ENCODE measurements at regions not wholly inside any gene's neighbourhood (a gene's known extent, or its start where the extent isn't known, plus 50 kb on each side); places are given as distances from the start of the nearest gene placed in this dataset.

DNA sequence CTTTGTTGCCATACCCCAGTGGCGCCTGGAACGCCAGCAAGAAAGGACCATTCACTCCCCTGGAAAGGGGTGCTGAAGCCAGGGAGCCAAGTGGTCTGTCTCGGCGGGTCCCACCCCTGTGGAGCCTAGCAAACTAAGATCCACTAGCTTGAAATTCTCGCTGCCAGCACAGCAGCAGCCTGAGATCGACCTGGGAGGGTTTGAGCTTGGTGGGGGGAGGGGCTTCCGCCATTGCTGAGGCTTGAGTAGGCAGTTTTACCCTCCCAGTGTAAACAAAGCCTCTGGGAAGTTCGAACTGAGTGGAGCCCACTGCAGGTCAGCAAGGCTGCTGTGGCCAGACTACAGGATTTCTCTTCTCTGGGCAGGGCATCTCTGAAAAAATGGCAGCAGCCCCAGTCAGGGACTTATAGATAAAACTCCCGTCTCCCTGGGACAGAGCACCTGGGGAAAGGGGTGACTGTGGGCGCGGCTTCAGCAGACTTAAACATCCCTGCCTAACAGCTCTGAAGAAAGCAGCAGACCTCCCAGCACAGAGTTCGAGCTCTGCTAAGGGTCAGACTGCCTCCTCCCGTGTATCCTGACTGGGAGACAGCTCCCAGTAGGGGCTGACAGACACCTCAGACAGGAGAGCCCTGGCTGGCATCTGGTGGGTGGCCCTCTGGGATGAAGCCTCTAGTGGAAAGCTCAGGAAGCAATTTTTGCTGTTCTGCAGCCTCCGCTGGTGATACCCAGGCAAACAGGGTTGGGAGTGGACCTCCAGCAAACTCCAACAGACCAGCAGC, 281.1 kb upstream of the SP4 start:
- no peak for DNase-seq (ENCODE audit: low spot score)

DNA sequence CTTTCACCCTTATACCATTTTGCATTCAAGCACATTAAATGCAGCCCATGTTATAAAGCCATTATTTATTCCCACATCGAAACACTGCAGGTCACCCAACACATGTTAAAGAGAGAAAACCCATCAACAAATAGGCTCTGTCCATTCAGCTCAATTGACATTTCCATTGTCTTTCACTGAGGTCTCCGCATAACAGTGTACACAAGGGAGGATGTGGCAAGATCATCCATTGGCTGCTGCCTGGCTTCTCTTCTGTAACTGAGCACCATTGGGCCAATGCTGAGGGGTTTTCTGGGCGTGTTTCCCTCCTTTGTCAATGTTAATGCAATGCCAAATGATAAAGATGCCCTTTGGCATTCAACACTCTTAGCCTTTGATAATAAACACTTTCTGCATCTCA, 278.1 kb upstream of the SP4 start:
- DNase-seq (ENCODE audit: low spot score): no peak

DNA sequence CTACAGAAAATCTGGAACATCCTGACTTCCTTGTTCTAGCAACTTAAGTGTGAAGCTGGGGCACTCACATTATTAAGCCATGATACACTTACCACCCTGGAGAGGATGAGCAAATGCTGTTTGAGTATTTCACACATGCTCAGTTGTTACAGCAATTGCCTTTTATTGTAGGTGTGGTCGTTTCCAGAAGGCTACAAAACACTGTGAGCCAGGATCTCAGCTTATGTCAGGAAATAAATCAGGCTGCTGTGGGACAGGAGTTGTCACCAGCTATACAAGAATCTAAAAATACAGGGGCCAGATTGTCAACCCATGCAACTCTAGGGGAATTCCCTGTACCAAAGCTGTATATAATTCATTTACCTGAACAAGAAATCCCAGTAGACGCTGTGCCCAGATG, 273.3 kb upstream of the SP4 start:
- DNase-seq (ENCODE audit: low spot score): no peak

DNA sequence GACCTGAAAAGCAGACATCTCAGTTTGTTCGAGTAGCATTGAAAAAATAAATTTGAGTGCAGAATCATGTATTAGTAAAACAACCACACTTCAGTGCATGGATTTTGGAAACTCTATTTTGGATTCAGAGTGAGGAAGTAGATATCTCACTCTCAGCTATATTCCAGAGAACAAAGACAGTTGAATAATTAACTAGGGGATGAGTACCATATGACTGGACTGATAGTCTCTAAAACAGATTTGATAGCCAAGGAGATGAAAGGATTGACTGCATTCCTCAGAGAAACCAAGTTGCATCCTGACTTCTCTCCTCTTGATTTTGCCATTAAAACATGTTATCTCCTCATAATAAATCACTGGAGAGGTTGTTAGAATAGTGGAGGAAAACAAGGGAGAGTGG, 268.4 kb upstream of the SP4 start:
- DNase-seq (ENCODE audit: low spot score): no peak

DNA sequence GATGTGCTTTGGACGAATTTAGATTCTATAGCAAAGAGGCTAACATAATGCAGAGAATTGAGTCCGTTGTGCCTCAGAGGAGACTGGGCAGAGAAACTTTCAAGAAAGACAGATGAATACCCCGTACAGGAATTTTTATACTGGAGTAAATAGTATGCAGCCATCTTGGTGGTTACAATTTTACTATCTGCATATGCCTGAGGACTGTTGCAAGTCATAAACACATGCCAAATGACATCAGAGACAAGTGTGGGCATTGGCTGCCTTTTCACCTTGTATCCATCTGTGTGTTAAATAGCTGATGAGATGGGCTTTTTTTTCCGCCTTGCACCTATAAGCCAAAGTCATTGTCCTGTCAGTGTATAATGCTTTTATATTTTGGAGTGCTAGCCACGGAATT, 267.5 kb upstream of the SP4 start:
- DNase-seq (ENCODE audit: low spot score): no peak

DNA sequence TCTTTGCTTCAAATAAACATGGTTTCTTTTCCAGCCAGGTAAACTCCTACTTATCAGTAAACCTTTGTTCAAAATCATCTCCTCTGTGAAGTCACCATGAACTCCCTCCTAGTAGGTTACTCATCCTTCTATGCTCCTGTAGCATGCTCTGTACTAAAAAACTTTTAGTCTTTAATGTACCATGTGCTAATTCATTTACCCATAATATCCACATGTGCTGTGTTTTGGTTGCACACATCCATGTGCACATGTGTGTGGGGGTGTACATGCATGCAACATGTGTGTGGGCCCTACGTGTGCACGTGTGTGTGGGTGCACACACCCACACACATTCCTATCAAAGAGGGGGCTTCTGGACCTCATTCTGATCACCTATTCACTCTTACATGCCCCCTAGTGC, 259.9 kb upstream of the SP4 start:
- no peak for DNase-seq (ENCODE audit: low spot score)

DNA sequence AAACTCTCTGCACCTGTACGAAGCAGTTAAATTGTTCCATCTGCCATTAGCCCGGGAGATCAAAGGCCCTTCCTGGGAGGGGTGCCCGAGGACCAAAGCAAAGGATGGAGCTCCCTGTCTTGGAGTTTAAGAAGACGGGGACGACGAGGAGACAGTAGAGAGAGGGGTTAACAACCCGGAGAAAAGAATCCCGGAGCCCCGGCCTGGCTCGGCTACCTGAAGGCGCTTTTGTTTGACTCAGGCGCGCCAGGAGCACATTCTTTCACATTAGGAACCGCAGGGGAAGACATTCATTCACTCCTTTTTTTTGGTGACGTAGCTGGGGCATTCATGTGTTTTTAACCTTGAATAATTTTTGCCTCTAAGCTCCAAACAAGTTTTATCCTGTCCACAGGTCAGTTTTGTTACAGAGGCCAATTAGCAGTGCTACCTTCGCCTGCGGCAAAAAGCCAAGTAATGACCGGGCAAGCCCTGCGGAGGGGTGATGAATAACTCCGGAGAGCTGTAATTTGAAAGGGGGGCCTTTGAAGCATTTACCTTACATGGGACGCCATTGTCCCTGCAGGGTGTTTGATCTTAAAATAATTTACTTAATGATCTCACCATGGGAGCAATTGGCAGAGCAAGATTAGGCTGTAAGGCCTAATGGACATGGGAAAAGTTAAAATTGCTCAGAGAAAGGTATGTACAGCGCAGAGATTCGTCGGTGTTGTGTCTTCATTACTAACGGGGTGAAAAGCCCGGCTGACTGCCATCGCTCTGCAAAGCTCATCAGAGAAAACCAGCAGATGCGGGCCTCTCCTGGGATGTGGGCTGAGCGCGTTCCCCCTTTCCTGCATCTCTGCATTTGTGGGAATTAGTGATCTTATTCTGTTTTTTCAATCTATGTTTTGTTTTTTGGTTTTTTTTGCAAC, 258.0 kb upstream of the SP4 start:
- DNase-seq (ENCODE audit: low spot score): no peak

DNA sequence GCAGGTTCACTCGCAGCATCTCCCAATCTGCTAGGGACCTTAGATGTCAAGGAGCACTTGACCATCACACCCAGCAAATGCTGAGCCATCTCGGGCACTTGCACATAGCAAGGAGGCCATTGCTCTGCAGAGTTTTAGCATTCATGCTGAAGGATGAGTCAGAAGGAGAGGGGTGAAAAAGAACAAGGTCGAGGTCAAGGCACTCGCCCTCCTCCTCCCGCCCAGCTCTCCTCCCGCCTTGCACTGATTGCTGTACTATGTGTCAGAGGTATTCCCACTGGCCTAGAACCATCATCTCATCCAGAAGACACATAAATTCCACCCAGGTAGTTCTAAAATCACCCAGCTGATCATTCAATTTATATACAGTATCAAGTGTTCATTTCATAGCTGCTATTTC, 255.1 kb upstream of the SP4 start:
- DNase-seq (ENCODE audit: low spot score): no peak

DNA sequence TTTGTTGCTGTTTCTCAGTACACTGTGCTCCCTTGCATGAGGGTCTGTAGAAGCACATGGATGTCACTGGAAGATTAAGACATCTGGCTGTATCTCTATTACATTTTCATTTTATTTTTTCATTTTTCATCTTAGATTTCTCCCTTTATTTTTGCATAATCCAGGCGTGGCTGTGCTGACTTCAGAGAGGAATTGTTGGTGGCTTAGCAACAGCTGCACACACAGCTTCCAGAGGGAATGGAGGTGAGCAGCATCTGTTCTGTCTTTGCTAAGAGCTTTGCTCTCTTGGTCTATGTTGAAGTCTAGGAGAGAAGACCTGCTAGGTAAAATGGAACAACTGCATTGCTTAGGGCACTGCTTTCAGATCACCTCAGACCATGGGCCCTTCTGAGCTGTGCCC, 254.4 kb upstream of the SP4 start:
- DNase-seq (ENCODE audit: low spot score): no peak

DNA sequence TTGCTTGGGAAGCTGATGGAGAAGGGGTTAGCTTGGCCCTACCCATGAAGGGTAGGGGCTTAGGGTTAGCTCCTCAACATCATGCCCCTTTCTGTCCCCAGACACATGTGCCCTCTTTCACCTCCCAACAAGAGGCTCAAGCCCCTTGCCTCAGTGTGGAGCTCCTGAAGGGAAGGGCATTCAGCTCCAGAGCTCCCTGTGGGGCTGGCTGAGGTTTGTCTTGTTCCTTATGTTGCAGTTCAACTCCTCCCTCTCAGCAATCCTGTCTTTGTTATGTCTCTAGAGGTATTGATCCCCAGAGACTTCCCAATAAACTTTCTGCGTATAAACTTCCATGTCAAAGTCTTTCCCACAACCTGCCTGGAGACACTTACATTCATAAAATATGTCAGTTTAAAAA, 252.2 kb upstream of the SP4 start:
- DNase-seq (ENCODE audit: low spot score): no peak

DNA sequence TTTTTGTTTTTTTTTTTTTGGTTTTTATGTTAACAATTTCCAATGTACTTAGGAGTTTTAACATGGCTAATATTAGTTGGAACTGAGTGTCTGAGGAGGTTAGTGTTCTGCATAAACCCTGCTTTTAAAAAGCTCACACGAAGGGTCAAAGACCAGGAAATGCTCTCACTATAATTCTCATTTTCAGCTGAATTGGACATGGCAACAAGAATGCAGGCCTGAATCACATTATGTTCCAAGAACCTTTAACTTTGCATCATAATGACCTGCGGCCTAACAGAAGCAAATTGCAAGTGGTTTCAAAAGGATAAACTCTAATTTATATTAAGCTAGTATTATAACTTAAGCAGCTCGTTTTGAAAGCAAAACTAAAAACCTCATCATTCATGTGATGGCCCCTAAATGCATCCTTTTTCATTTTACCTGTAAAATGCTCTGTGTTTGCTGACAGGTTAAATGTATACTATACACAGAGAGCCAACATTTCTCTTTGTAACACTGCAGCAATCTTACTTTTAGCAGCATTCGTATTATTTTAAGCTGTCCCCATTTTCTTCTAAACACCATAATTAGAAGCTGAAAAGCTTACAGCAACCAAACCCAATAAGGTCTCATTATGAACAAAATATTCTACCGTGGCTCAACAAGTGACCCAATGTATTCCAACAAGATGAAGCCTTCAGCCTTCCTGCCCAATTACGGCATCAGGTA, 242.8 kb upstream of the SP4 start:
- no peak for DNase-seq (ENCODE audit: low spot score)

DNA sequence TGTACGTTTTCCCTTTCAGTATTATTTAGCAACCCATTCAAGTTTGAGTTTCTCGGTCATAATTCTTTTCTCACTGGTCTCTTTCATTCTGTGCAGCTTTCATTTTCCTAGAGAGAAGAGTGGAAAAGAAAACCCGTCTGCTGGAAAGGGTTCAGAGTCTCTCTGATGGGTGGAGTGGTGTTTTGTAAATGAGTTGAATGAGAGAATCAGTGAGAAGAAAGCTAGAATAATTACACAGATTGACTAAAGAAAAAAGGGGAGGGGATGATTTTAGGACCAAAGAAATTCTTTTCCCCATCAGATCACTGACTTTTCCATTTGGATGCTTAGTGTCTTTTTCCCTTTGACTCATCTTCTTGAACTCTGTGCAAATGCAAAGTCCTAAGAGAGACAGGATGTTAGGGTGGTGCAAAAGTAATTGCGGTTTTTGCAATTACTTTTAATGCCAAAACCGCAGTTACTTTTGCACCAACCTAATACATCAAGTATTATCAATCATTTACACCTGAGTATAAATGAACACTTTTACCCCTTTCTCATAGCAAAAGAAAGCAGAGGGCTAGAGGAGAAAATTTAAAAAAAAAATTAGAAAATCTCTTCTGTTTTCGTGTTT, 242.1 kb upstream of the SP4 start:
- DNase-seq (ENCODE audit: low spot score): no peak

DNA sequence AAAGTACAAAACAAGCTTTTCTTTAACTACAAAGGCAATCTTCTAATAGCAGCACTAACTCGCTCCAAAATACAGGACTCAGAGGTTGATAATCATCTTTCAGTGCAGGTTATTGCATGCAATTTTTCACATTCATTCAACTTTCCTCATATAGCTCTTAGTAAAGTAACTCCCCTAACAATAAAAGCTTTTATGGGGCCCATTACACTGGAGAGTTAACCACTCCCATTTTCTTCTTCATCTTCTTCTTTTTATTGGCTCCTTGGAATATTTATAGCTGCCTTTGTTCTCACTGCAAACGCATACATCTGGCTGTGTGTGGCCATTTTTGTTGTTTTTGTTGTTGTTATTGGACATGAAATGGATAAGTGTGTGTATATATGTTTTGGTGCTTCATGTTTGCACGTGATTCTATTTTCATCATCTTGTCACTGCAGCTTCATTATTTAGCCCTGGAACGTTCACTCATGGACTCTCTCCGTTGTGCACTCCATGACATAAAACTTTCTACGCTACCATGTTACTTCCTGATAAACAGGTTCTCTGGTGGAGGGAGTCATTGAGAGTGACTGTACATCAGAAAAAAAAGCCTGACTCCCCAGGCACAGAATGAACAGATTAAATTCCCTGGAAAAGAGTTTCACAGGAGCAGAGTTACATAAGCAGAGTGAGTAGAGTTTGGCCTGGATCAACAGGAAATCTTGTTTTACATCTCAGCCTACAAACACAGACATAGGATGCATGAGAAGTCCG, 236.4 kb upstream of the SP4 start:
- DNase-seq (ENCODE audit: low spot score): no peak

DNA sequence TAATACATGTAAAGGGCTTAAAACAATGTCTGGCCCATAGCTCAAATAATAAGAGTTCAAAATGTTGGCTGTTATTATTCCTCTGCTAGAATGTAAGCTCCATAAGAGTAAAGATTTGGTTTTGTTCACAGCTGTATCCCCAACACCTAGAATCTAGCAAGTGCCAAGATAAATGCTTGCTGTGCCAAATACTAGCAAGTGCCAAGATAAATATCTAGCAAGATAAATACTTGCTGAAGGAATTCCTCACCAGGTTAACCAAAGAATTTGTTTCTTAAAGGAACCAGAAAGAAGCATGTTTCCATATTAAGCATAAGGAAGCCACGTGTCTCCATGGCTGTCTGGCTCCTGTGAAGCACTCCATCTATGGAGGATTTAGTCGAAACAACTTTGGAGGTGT, 235.2 kb upstream of the SP4 start:
- no peak for DNase-seq (ENCODE audit: low spot score)

DNA sequence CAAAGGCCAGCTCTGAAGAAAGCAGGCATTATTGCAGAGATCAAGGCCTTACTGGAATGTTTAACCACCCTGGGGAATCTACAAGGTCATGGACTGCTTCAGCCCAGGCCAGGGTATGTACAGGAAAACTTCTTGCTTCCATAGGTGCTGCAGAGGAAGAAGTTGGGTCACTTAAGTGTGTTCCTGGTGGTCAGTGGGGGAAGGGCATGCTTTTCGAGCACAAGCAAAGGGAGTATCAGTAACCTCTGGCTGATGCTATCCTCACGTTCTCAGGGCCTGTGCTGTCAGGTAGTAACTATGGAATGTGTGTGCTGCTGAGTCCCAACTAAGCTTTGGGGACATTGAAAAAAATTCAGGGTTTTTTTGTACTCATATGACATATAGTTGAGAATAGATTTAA, 234.0 kb upstream of the SP4 start:
- DNase-seq (ENCODE audit: low spot score): no peak

DNA sequence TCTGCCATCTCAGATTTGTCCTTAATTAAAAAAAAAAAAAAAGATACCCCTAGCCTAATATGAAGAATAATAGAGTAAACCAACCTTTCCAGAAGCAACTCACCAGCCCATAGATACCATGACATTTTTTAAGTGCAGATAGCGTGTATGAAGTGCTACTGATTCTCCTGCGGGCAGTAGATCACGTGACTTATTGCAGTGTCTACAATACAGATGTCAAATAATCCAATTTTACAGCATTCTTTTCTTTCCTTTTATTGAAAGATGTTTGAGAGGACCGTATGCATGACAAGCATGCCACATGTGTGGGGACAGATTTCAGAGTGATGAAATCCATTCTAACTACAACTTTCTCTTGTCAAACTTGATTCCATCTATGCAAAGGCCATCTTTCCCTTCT, 232.9 kb upstream of the SP4 start:
- no peak for DNase-seq (ENCODE audit: low spot score)

DNA sequence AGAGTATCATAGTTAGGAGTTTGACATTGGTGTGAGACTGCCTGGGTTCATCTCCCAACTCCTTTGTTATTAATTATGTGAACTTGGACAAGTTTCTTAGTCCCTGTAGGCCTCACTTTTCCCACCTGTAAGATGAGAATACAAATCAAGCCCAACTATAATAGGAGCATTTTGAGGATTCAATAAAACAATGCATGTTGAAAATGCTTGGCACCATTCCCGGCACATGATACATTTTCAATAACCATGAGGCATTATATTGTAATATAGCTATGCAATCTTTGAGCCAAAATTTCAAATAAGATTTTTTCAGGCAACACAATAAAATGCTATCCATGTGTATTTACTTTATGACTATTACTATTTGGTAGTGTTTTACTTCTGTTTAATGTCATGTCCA, 229.0 kb upstream of the SP4 start:
- no peak for DNase-seq (ENCODE audit: low spot score)

DNA sequence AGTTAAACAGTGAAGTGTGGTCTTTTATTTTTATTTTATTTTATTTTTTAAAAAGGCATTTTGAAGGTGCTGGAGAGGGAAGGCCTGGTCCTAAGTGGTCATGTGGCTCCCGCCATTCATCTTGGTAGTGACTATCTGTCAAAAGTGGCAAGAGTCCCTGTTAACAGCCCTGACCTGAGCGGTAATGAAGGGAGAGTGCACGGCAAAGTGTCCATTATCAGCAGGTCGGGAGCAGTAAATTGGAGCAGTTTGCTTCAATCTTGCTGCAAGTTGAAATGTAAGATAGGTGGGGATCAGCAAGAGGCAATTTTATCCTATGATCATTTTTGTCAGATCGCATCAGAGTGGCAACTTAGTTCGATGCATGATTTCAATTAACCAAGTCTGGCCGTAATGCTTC, 227.4 kb upstream of the SP4 start:
- no peak for DNase-seq (ENCODE audit: low spot score)

DNA sequence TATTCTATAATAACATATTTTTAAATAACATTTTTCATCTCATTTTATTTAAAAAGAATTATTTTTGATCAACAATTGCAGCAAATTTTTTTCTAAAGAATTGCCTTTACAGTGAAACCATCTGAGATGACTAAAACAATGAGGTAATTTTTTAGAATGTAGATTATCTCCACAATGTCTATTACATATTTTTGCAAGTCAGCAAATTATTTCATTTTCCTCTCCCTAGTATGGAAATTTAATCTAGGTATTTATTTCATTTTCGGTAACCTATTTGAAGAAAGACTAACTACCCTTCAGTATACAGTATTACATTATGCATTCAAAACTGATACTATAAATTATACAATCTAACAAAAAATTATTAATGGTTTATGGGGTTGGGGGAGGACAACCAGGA, 213.2 kb upstream of the SP4 start:
- DNase-seq (ENCODE audit: low spot score): no peak

DNA sequence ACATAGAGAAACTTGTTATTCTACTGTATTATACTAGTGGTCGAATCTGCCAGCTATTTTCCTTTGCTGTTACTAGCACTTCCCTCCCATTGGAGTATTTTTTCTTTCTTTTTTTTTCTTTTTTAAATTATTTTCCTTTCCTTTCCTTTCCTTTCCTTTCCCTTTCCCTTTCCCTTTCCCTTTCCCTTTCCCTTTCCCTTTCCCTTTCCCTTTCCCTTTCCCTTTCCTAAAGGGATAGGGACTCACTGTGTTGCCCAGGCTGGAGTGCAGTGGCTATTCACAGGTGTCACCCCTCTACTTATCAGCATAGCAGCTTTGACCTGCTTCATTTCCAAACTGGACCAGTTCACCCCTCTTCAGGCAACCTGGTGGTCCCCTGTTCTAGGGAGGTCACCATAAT, 212.6 kb upstream of the SP4 start:
- no peak for DNase-seq (ENCODE audit: low spot score)

DNA sequence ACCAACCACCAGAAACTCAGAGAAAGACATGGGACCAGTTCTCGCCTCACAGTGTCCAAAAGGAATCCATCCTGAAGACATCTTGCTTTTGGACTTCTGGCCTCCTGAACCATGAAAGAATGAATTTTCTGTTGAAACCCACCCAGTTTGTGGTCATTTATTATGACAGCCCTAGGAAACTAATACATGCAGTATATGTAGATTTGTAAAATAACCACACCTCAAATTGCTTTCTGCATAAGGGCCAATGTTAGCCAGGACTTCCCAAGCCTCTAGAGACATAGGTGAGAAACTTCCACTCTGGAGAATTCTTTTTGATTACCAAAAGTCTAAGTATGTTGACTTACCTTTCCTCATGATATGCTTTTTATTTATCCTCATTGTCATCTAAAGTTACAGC, 210.5 kb upstream of the SP4 start:
- no peak for DNase-seq (ENCODE audit: low spot score)

DNA sequence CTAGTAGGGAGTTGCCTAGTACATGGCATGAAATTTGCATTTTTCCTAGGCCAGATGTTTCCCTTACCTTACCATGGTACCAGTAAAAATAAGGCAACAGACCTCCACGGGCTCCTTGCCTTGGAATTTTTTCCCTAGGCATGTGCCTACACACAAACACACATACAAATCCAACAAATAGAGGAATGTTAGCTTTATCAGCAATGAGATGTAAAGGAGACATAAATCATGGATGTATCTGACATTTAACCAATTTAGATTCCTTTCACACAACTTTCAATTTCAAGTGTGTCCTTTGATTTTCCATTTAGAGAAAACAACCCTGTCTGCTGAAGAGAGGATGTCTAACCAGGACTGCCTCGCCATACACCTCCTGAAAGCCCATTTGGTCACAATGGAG, 209.7 kb upstream of the SP4 start:
- DNase-seq (ENCODE audit: low spot score): no peak

Data from putamen (tissue), 1 donor.